Retina (tissue), 1 donor: ENCODE measurements at regions not wholly inside any gene's neighbourhood (a gene's known extent, or its start where the extent isn't known, plus 50 kb on each side); places are given as distances from the start of the nearest gene placed in this dataset.

Experiments
- DNase-seq: peaks from one replicate; pipeline ENCODE4 v3.0.0-alpha.2; 2016

GRCh38 chr1:201612645-201613044, 73.7 kb downstream of the NAV1 start:
- no peak for DNase-seq

- DNase-seq: peak; percentile 73
Measured at GRCh38 chr1:201614262-201615015, 75.5 kb downstream of the NAV1 start.

GRCh38 chr1:201617157-201617556, 78.2 kb downstream of the NAV1 start:
- no peak for DNase-seq

GRCh38 chr1:201618389-201618788, 79.5 kb downstream of the NAV1 start:
- DNase-seq: no peak

- no peak for DNase-seq
Measured at GRCh38 chr1:201618905-201619304, 80.0 kb downstream of the NAV1 start.

GRCh38 chr1:201619513-201619912, 80.6 kb downstream of the NAV1 start:
- DNase-seq: no peak

- no peak for DNase-seq
Measured at GRCh38 chr1:201622353-201622752, 83.4 kb downstream of the NAV1 start.

- no peak for DNase-seq
Measured at GRCh38 chr1:201622824-201623223, 83.9 kb downstream of the NAV1 start.

GRCh38 chr1:201624741-201625225, 85.9 kb downstream of the NAV1 start:
- no peak for DNase-seq

- no peak for DNase-seq
Measured at GRCh38 chr1:201625226-201625761, 86.4 kb downstream of the NAV1 start.

GRCh38 chr1:201625851-201626251, 86.9 kb downstream of the NAV1 start:
- no peak for DNase-seq

GRCh38 chr1:201626629-201627275, 87.8 kb downstream of the NAV1 start:
- DNase-seq: no peak

- DNase-seq: peak; percentile 37
Measured at GRCh38 chr1:201628490-201628889, 89.6 kb downstream of the NAV1 start.

GRCh38 chr1:201630582-201630981, 91.7 kb downstream of the NAV1 start:
- DNase-seq: no peak

GRCh38 chr1:201631037-201631436, 92.1 kb downstream of the NAV1 start:
- no peak for DNase-seq

GRCh38 chr1:201632364-201632952, 93.5 kb downstream of the NAV1 start:
- no peak for DNase-seq

- no peak for DNase-seq
Measured at GRCh38 chr1:201633297-201633696, 94.4 kb downstream of the NAV1 start.

- no peak for DNase-seq
Measured at GRCh38 chr1:201633811-201634210, 94.9 kb downstream of the NAV1 start.

GRCh38 chr1:201634261-201634660, 95.3 kb downstream of the NAV1 start:
- no peak for DNase-seq

- DNase-seq: no peak
Measured at GRCh38 chr1:201636097-201636496, 97.2 kb downstream of the NAV1 start.

GRCh38 chr1:201636510-201636971, 97.6 kb downstream of the NAV1 start:
- no peak for DNase-seq

GRCh38 chr1:201637282-201638079, 98.6 kb downstream of the NAV1 start:
- no peak for DNase-seq

GRCh38 chr1:201639391-201639790, 100.5 kb downstream of the NAV1 start:
- no peak for DNase-seq
